M059J (cell line): ENCODE measurements at regions not wholly inside any gene's neighbourhood (a gene's known extent, or its start where the extent isn't known, plus 50 kb on each side); places are given as distances from the start of the nearest gene placed in this dataset.

ENCODE experiments used
- DNase-seq: peaks from one replicate; pipeline ENCODE4 v3.0.0-alpha.2; 2012; ENCODE audit warnings: low read depth

GRCh38 chr20:50286174-50286511 is 95.5 kb downstream of the CEBPB start:
- DNase-seq = no peak

GRCh38 chr20:50286609-50287008 is 96.0 kb downstream of the CEBPB start:
- peak; percentile 77 for DNase-seq

- DNase-seq = no peak
Measured at GRCh38 chr20:50287512-50287911, 96.9 kb downstream of the CEBPB start.

GRCh38 chr20:50288128-50288623 is 97.5 kb downstream of the CEBPB start:
- peak; percentile 67 for DNase-seq

GRCh38 chr20:50289581-50289980 is 99.0 kb downstream of the CEBPB start:
- no peak for DNase-seq

- no peak for DNase-seq
Measured at GRCh38 chr20:50290112-50290511, 99.5 kb downstream of the CEBPB start.

- no peak for DNase-seq
Measured at GRCh38 chr20:50290808-50291207, 100.2 kb downstream of the CEBPB start.

DNA sequence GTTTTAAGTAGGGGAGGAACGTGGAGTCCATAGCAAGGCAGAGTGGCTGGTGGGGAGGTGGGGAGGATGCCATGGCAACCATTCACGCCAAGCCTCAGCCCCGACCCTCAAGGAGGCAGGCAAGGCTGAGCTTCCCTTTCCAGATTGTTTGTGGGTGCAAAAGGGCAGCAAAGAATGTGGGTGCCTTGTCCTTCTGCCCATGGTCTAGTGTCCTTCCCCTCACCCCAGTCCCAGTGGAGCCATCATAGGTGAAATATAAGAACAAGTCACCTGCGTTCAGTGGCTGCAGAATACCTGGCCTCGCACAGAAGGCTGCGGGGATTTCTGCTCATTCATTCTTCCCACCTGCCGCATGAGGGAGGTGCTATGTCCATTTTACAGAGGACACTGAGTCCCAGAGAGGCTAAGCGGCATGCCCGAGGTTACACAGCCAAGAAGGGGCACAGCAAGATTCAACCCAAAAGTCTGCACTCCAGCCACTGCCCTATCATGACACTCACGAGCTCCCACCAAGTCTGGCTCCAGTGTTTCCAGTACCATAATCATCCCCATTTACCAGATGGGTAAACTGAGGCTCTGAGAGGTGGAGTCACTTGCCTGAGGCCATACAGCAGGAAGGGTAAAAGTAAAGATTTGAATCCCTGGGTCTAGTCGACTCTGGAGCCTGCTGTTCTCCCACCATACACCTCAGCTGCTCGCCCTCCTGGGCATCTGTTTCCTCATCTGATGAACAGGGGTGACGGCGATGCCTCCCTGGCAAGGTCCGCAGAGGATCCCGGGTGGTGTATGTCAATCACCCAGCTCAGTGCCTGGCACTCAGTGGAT is 100.8 kb downstream of the CEBPB start:
- DNase-seq = no peak

DNA sequence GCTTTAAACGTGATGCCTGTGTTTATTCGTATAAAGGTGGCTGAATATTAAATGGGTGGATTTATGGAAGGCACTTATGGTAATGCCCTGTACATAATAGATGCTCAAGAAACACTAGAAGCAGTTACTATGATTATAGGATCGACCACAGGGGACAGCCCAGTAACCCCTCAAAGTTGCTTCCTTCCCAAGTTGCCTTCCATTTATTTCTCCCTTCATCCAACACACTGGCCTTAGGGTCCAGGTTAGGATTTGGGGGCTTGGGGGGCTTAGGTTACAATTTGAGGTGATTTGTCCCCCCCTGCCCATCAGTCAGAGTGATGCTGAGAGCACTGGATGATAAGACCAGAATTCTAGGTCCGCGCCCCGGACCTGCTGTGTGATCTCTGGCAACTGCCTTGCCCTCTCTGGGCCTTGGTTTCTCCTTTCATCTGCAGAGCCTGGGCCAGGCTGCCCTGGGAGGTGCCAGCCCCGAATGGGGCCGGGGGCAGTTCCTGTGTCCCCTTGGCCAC is 101.5 kb downstream of the CEBPB start:
- no peak for DNase-seq

- DNase-seq = peak; percentile 99
Measured at GRCh38 chr20:50292591-50293283, 102.1 kb downstream of the CEBPB start.

DNA sequence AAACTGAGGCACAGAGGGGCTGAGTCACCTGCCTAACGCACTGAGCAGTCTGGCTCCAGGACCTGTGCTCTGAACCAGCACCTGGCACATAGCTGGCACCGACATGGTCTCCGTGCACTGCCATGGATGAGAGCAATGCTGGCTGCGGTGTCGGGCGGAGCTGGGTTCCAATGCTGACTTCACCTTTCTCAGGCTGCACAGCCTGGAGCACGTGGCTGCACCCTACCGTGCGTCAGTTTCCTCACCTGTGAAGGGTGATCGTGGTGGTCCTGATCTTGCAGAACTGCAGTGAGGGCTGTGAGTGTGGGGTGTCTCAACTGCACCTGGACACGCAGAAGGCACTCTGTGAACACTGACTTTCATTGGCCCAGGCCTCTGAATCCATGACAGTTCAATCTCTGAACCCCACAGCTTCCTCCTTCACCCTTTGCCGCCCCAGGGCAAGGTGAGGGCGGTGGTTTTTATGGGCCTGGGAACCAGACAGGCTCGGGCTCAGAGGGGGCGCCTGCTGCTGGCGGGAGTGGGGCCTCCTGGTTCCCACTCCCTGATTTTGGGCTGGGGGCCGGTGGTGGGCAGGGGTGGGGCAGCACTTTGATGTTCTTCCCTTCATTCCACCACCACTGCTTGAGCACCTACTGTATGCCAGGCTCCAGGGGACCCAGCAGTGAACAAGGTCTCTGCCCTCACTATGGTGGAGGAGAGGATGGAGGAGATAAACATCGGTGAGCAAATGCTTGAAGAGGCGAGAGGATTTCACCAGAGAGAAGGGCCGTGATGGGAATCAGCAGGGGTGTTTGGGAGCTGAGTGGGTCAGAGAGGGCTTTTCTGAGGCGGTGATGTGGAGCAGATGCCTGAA is 102.9 kb downstream of the CEBPB start:
- DNase-seq = peak; percentile 45

GRCh38 chr20:50294164-50295088 is 103.8 kb downstream of the CEBPB start:
- peak; percentile 59 for DNase-seq

DNA sequence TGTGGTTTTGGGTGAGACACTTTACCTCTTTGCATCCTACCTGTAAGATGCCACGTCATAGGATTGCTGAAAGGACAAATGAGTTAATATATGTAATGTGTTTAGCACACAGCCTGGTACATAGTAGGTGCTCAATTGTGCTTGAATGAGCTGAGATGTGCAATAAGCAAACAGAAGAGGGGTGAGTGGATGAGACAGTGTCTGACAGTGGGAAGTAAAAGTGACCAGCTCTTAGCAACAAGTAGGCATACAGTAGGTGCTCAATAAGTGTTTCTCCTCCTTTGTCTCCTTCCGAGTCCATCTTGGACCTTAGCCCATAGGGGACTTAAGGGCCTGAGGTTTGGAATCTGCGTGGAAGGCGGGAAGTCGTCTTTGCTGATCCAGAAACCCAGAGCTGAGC is 104.7 kb downstream of the CEBPB start:
- no peak for DNase-seq

- DNase-seq = no peak
Measured at GRCh38 chr20:50295762-50296449, 105.3 kb downstream of the CEBPB start.

DNA sequence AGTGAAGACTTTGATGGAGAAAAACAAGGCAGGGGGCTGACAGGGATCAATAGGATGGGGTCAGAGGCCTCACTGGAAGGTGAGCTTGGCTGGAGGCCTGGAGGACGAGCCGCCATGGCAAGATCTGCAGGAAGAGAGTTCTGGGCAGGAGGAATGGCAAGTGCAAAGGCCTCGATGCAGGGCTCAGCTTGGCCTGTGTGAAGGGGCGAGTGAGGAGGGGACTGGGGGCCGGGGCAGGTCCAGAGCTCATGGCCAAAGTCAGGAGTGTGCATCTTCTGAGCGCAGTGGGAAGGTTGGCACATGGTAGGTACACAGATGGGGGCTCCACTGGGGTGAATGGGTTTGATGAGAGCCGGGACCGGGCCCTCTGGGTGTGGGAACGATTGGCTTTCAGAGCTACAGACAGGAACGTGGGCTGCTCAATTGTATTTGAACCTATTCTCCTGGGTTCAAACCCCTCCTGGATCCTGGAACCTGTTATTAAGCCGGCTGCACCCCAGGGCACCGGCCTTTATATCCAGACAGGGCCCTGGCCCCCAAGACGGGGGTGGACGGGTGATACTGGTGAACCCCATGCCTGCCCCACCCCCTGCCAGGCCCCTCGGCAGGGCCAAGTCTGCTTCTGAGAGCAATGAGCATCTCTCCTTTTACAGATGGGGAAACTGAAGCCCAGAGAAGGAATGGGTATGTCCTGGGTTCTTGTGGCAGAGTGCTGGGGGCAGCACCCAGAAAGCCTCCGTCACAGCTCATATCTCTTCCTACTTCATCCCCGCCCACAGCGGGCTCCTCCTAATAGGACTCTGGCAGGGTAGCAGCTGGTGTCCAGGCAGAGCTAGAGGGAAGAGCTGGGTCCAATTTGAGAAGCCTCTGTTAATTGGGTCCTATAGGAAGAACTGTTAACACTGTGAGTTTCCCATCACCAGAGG is 106.1 kb downstream of the CEBPB start:
- no peak for DNase-seq

GRCh38 chr20:50297498-50298376 is 107.1 kb downstream of the CEBPB start:
- DNase-seq = no peak

GRCh38 chr20:50298554-50299324 is 108.1 kb downstream of the CEBPB start:
- DNase-seq = no peak

- DNase-seq = no peak
Measured at GRCh38 chr20:50299325-50299629, 108.6 kb downstream of the CEBPB start.
